Mucosa of stomach (tissue), 1 donor: ENCODE measurements at regions not wholly inside any gene's neighbourhood (a gene's known extent, or its start where the extent isn't known, plus 50 kb on each side); places are given as distances from the start of the nearest gene placed in this dataset.

ENCODE experiments used
- H3K27me3 ChIP-seq: one replicate; pipeline ENCODE4 v1.7.0; 2013; ENCODE audit warnings: mild to moderate bottlenecking, low read length; ENCODE audit not compliant: control insufficient read depth, insufficient read depth
- H3K36me3 ChIP-seq: one replicate; pipeline ENCODE4 v1.7.0; 2013; ENCODE audit warnings: low read length; ENCODE audit not compliant: control insufficient read depth, insufficient read depth
- H3K4me1 ChIP-seq: one replicate; pipeline ENCODE4 v1.7.0; 2013; ENCODE audit warnings: mild to moderate bottlenecking, low read length; ENCODE audit not compliant: control insufficient read depth, insufficient read depth
- H3K4me3 ChIP-seq: one replicate; pipeline ENCODE4 v1.7.0; 2013; ENCODE audit warnings: low read length
- H3K9ac ChIP-seq: one replicate; pipeline ENCODE4 v1.7.0; 2013; ENCODE audit warnings: mild to moderate bottlenecking, low read length, moderate library complexity
- H3K9me3 ChIP-seq: one replicate; pipeline ENCODE4 v1.7.0; 2013; ENCODE audit warnings: mild to moderate bottlenecking, low read length, moderate library complexity; ENCODE audit not compliant: control insufficient read depth
- donor health status: Pancreatic carcinoma.

DNA sequence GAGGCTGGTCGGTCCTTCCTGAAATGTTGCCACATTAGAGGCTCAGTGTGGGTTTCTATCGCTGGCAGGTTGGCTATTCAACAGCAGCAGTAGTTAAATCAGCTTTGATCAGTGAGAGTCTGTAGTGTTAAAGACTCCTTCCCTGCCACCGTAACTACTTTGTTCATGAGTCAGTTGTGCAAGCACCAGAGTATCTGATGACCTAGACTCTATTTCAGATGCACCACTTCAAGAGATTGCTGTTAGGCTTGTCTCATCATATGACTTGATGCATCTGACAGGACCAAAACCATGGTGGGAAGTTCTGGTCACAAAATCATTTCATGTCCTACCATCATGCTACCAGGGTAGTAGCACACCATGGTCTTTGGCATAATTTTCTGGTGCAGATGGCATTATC is 482.7 kb upstream of the MPDZ start:
- Histone ChIP-seq H3K36me3 (no peaks in the 10 kb centered on the region), H3K9ac (no peak overlapping the region), H3K4me3 (no peak overlapping the region), H3K27me3 (no peaks in the 10 kb centered on the region), H3K9me3 (no peaks in the 10 kb centered on the region), H3K4me1 (no peaks in the 10 kb centered on the region)

DNA sequence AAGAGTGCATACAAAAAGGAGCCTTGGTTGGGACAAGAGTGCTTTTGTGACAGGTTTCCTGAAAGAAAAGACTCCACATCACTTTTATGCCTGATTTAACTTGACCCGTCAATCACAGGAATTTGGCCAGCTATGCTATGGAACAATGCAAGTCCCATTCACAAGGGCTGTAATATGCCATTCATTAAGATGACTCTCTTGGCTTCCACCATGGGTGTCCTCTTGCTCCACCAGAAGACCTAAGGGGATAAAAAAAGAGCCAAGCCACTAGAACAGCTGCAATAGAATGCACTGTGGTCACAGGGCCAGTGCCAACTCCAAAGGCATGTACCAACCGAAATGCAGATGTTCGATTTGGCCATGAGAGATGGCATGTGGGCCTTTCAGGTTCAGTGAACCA is 480.1 kb upstream of the MPDZ start:
- Histone ChIP-seq H3K9me3 (no peaks in the 10 kb centered on the region), H3K36me3 (no peaks in the 10 kb centered on the region)

GRCh38 chr9:13758936-13759335 is 479.4 kb upstream of the MPDZ start:
- H3K9ac ChIP-seq = no peak overlapping the region
- no peaks in the 10 kb centered on the region for H3K36me3 ChIP-seq
- H3K4me3 ChIP-seq = no peak overlapping the region
- H3K27me3 ChIP-seq = no peaks in the 10 kb centered on the region
- H3K9me3 ChIP-seq = no peaks in the 10 kb centered on the region
- no peaks in the 10 kb centered on the region for H3K4me1 ChIP-seq

More for the DNA sequence above, 480.1 kb upstream of the MPDZ start:
- H3K27me3 ChIP-seq = no peaks in the 10 kb centered on the region
- H3K4me3 ChIP-seq = no peak overlapping the region
- H3K9ac ChIP-seq = no peak overlapping the region
- H3K4me1 ChIP-seq = no peaks in the 10 kb centered on the region

GRCh38 chr9:13756943-13757342 is 477.5 kb upstream of the MPDZ start:
- H3K27me3 ChIP-seq = no peaks in the 10 kb centered on the region
- H3K9ac ChIP-seq = no peak overlapping the region
- H3K4me3 ChIP-seq = no peak overlapping the region
- no peaks in the 10 kb centered on the region for H3K36me3 ChIP-seq
- no peaks in the 10 kb centered on the region for H3K9me3 ChIP-seq
- no peaks in the 10 kb centered on the region for H3K4me1 ChIP-seq

DNA sequence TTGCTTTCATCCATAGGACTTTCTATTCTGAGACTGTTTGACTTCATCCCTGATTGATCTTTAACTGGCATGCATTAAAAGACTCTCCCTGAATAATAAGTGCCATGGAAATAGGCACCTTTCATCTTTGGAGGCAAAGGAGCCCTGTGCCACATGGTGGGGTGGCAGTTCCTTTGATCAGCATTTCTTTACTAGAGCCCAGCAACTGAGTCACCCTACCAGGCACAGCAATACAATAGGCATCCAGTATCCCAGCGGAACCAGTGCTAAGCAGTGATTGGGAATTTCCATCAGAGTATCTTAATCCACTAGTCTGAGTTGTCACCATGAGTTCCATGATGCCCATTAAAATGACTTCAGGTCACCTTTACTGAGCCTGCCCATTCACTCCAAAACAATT is 476.1 kb upstream of the MPDZ start:
- no peak overlapping the region for H3K4me3 ChIP-seq
- H3K27me3 ChIP-seq = no peaks in the 10 kb centered on the region
- H3K4me1 ChIP-seq = no peaks in the 10 kb centered on the region
- H3K36me3 ChIP-seq = no peaks in the 10 kb centered on the region
- H3K9ac ChIP-seq = no peak overlapping the region
- no peaks in the 10 kb centered on the region for H3K9me3 ChIP-seq

DNA sequence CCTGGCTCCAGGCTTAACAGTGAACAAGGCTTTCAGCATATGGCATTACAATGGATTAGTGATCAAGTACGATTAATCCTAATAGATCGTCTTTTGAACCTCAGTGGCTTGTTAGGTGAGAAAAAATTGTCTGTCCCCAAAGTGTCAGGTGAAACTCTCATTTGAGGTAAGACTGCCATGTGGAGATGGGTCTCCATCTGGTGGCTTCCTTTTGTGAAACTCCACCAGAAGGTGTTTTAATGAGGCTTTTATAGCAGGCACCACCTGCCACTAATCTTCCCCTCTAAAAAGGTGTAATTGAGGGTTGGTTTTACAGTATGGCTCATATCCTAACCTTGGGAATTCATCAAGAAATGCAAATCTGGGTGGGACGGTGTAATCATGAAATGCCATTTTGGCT is 471.1 kb upstream of the MPDZ start:
- H3K9me3 ChIP-seq = no peaks in the 10 kb centered on the region
- no peak overlapping the region for H3K9ac ChIP-seq
- H3K27me3 ChIP-seq = no peaks in the 10 kb centered on the region
- no peak overlapping the region for H3K4me3 ChIP-seq
- H3K36me3 ChIP-seq = no peaks in the 10 kb centered on the region
- no peaks in the 10 kb centered on the region for H3K4me1 ChIP-seq

GRCh38 chr9:13750061-13750460 is 470.6 kb upstream of the MPDZ start:
- H3K9me3 ChIP-seq = no peaks in the 10 kb centered on the region
- no peaks in the 10 kb centered on the region for H3K27me3 ChIP-seq
- H3K4me3 ChIP-seq = no peak overlapping the region
- H3K4me1 ChIP-seq = no peaks in the 10 kb centered on the region
- H3K36me3 ChIP-seq = no peaks in the 10 kb centered on the region
- H3K9ac ChIP-seq = no peak overlapping the region

DNA sequence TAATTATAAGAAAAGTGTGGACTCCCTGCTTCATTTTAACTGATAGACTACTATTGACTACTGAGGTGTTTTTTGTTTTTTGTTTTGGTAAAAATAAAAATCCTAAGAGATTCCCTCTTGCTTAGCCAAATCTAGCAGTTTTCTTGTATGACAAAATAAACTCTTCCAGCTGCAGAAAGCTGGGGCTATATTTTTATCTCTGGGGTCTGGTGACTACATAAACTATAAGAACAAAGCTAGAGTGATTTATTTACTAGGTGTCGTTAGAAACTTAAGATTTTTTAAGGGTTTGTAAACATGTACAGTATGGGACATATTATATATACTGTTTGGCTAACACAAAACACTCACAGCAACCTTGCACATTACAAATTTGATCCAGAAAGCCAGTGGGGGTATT is 467.4 kb upstream of the MPDZ start:
- Histone ChIP-seq H3K9ac (no peak overlapping the region), H3K4me3 (no peak overlapping the region), H3K36me3 (no peaks in the 10 kb centered on the region), H3K9me3 (no peaks in the 10 kb centered on the region), H3K4me1 (no peaks in the 10 kb centered on the region), H3K27me3 (no peaks in the 10 kb centered on the region)

DNA sequence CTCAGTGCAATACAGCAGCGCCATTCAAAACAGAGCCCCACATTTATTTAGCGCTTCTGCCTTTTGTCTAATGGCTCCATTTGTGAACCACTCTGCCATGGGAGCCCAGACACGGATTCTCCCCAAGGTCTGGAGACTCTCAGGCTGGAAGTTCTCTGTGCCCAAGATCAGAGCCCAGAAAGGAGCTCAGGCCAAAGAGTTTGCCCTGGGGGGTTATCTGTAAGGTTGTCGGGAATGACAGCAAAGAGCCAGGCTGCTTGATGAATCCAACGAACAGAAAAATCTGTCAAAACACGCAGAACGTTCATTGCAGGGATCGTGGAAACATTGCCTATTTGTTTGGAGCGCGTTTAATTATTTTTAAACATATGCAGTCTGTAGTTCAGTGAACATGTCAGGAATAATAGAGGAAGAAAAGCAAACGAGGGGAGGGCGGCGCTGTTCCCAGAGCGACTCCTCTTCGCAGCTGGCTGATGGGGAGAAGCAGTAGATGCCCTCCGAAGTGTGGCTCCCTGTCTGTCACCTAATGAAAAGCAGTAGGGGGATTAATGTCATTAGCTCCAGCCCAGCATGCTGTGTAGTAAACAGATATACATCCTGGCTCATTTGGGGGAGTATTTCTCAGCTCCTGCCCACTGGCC is 464.9 kb upstream of the MPDZ start:
- no peak overlapping the region for H3K9ac ChIP-seq
- H3K36me3 ChIP-seq = no peaks in the 10 kb centered on the region
- no peaks in the 10 kb centered on the region for H3K9me3 ChIP-seq
- no peak overlapping the region for H3K4me3 ChIP-seq
- no peaks in the 10 kb centered on the region for H3K27me3 ChIP-seq
- no peaks in the 10 kb centered on the region for H3K4me1 ChIP-seq

GRCh38 chr9:13737885-13738284 is 458.4 kb upstream of the MPDZ start:
- no peak overlapping the region for H3K4me3 ChIP-seq
- no peaks in the 10 kb centered on the region for H3K27me3 ChIP-seq
- no peaks in the 10 kb centered on the region for H3K9me3 ChIP-seq

DNA sequence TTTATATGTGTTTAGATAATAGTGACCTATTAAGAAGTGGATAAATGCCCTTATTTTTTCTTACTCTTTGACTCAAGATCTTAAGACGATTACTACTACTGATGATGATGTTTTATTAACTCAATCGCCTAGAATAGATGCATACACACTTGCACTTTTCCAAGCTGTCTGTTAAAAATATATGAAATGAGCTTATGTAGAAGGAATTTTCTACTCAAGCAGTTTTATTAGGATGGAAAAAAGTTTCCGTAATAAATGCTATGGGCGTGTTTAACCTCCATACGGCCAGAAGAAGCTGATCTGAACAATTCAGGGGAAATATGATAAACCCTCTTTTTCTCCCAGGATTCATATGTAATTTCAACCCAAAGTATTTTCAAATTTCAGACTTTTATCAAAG is 455.7 kb upstream of the MPDZ start:
- H3K27me3 ChIP-seq = no peaks in the 10 kb centered on the region
- H3K36me3 ChIP-seq = no peaks in the 10 kb centered on the region
- H3K9ac ChIP-seq = no peak overlapping the region
- no peak overlapping the region for H3K4me3 ChIP-seq
- no peaks in the 10 kb centered on the region for H3K4me1 ChIP-seq
- no peaks in the 10 kb centered on the region for H3K9me3 ChIP-seq

More at GRCh38 chr9:13737885-13738284, 458.4 kb upstream of the MPDZ start:
- H3K36me3 ChIP-seq = no peaks in the 10 kb centered on the region
- H3K4me1 ChIP-seq = no peaks in the 10 kb centered on the region
- H3K9ac ChIP-seq = no peak overlapping the region

DNA sequence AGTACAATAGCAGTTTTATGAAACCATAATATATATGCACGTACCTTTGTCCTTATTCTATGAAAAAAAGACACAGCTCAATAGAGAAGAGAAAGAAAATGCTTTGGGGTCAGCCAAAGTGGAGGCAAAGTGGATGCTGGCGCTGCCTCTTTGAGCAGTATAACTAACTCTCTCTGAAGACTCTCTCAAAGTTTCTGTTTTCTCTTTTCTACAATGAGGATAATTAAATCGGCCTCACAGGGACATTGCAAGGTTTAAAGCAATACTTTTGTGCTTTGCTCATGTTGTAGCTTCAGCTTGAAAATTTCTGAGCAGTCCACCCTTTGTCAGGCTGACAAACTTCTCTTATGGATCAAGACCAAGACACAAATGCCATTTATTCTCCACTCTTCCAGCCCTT is 455.1 kb upstream of the MPDZ start:
- H3K36me3 ChIP-seq = no peaks in the 10 kb centered on the region
- no peaks in the 10 kb centered on the region for H3K9me3 ChIP-seq
- H3K27me3 ChIP-seq = no peaks in the 10 kb centered on the region
- no peaks in the 10 kb centered on the region for H3K4me1 ChIP-seq
- no peak overlapping the region for H3K9ac ChIP-seq
- no peak overlapping the region for H3K4me3 ChIP-seq

DNA sequence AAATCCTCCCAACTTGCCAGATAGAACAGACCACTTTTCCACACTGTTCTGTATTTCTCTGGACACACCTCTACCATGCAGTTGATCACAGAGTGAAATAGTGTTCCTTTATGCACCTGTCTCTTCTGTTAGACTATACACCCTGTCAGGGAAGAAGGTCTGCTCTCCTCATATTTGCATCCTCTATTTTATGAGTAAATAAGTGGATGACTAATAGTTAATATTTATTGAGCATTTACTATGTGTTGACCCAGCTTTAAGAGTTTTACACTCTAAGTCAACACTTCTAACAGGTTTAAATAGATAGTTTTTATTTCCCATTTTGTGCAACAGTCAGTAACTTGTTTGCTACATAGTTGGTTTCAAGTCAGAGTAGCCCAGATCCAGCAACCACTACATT is 452.8 kb upstream of the MPDZ start:
- no peaks in the 10 kb centered on the region for H3K9me3 ChIP-seq
- no peaks in the 10 kb centered on the region for H3K36me3 ChIP-seq
- H3K4me3 ChIP-seq = no peak overlapping the region
- no peak overlapping the region for H3K9ac ChIP-seq
- H3K4me1 ChIP-seq = no peaks in the 10 kb centered on the region
- no peaks in the 10 kb centered on the region for H3K27me3 ChIP-seq
